ENCODE measurements at regions not wholly inside any gene's neighbourhood (a gene's known extent, or its start where the extent isn't known, plus 50 kb on each side); places are given as distances from the start of the nearest gene placed in this dataset.

GRCh38 chr19:29016926-29017760, 195.8 kb downstream of the UQCRFS1 start:
- H3K27me3 ChIP-seq (ENCODE audit: control insufficient read depth, insufficient read depth, low read length): no peaks in the 10 kb centered on the region
- H3K4me3 ChIP-seq (ENCODE audit: low read length): no peak overlapping the region
- H3K27ac ChIP-seq (ENCODE audit: low read length): no peak overlapping the region
- no peaks in the 10 kb centered on the region for H3K36me3 ChIP-seq (ENCODE audit: control insufficient read depth, insufficient read depth, low read length)
- WGBS (ENCODE audit: insufficient coverage, insufficient read length): no CpG with 5 or more reads among the region's 11 CpGs
- no peaks in the 10 kb centered on the region for H3K9me3 ChIP-seq (ENCODE audit: control insufficient read depth, insufficient read depth, low read length)
- DNase-seq (ENCODE audit: low read depth, low spot score): no peak
- H3K4me1 ChIP-seq (ENCODE audit: control insufficient read depth, insufficient read depth, low read length): no peaks in the 10 kb centered on the region

GRCh38 chr19:29016353-29016752, 196.6 kb downstream of the UQCRFS1 start:
- no peaks in the 10 kb centered on the region for H3K4me1 ChIP-seq (ENCODE audit: control insufficient read depth, insufficient read depth, low read length)
- 100% methylated on average over 1 of the region's 2 CpGs for WGBS (ENCODE audit: insufficient coverage, insufficient read length)
- H3K27me3 ChIP-seq (ENCODE audit: control insufficient read depth, insufficient read depth, low read length): no peaks in the 10 kb centered on the region
- no peak overlapping the region for H3K4me3 ChIP-seq (ENCODE audit: low read length)
- DNase-seq (ENCODE audit: low read depth, low spot score): no peak
- no peak overlapping the region for H3K27ac ChIP-seq (ENCODE audit: low read length)
- H3K9me3 ChIP-seq (ENCODE audit: control insufficient read depth, insufficient read depth, low read length): no peaks in the 10 kb centered on the region
- no peaks in the 10 kb centered on the region for H3K36me3 ChIP-seq (ENCODE audit: control insufficient read depth, insufficient read depth, low read length)

- no peaks in the 10 kb centered on the region for H3K4me1 ChIP-seq (ENCODE audit: control insufficient read depth, insufficient read depth, low read length)
- H3K36me3 ChIP-seq (ENCODE audit: control insufficient read depth, insufficient read depth, low read length): no peaks in the 10 kb centered on the region
- no peaks in the 10 kb centered on the region for H3K27me3 ChIP-seq (ENCODE audit: control insufficient read depth, insufficient read depth, low read length)
- DNase-seq (ENCODE audit: low read depth, low spot score): no peak
- H3K9me3 ChIP-seq (ENCODE audit: control insufficient read depth, insufficient read depth, low read length): no peaks in the 10 kb centered on the region
- H3K4me3 ChIP-seq (ENCODE audit: low read length): no peak overlapping the region
- H3K27ac ChIP-seq (ENCODE audit: low read length): no peak overlapping the region
Measured at GRCh38 chr19:29015569-29015968, 197.4 kb downstream of the UQCRFS1 start.

GRCh38 chr19:29014857-29015436, 198.0 kb downstream of the UQCRFS1 start:
- H3K4me1 ChIP-seq (ENCODE audit: control insufficient read depth, insufficient read depth, low read length): no peaks in the 10 kb centered on the region
- H3K27me3 ChIP-seq (ENCODE audit: control insufficient read depth, insufficient read depth, low read length): no peaks in the 10 kb centered on the region
- H3K27ac ChIP-seq (ENCODE audit: low read length): no peak overlapping the region
- WGBS (ENCODE audit: insufficient coverage, insufficient read length): no CpG with 5 or more reads among the region's 14 CpGs
- no peaks in the 10 kb centered on the region for H3K9me3 ChIP-seq (ENCODE audit: control insufficient read depth, insufficient read depth, low read length)
- DNase-seq (ENCODE audit: low read depth, low spot score): no peak
- H3K36me3 ChIP-seq (ENCODE audit: control insufficient read depth, insufficient read depth, low read length): no peaks in the 10 kb centered on the region
- no peak overlapping the region for H3K4me3 ChIP-seq (ENCODE audit: low read length)

- Histone ChIP-seq H3K9me3 (ENCODE audit: control insufficient read depth, insufficient read depth, low read length) (no peaks in the 10 kb centered on the region), H3K27ac (ENCODE audit: low read length) (no peak overlapping the region), H3K4me1 (ENCODE audit: control insufficient read depth, insufficient read depth, low read length) (no peaks in the 10 kb centered on the region), H3K36me3 (ENCODE audit: control insufficient read depth, insufficient read depth, low read length) (no peaks in the 10 kb centered on the region), H3K27me3 (ENCODE audit: control insufficient read depth, insufficient read depth, low read length) (no peaks in the 10 kb centered on the region), H3K4me3 (ENCODE audit: low read length) (no peak overlapping the region)
- no peak for DNase-seq (ENCODE audit: low read depth, low spot score)
- WGBS (ENCODE audit: insufficient coverage, insufficient read length): no CpG with 5 or more reads among the region's 15 CpGs
Measured at GRCh38 chr19:29013988-29014387, 199.0 kb downstream of the UQCRFS1 start.

GRCh38 chr19:29013325-29013724, 199.6 kb downstream of the UQCRFS1 start:
- DNase-seq (ENCODE audit: low read depth, low spot score): no peak
- H3K36me3 ChIP-seq (ENCODE audit: control insufficient read depth, insufficient read depth, low read length): no peaks in the 10 kb centered on the region
- H3K9me3 ChIP-seq (ENCODE audit: control insufficient read depth, insufficient read depth, low read length): no peaks in the 10 kb centered on the region
- no peak overlapping the region for H3K27ac ChIP-seq (ENCODE audit: low read length)
- no peaks in the 10 kb centered on the region for H3K4me1 ChIP-seq (ENCODE audit: control insufficient read depth, insufficient read depth, low read length)
- H3K4me3 ChIP-seq (ENCODE audit: low read length): no peak overlapping the region
- WGBS (ENCODE audit: insufficient coverage, insufficient read length): no CpG with 5 or more reads among the region's 10 CpGs
- H3K27me3 ChIP-seq (ENCODE audit: control insufficient read depth, insufficient read depth, low read length): no peaks in the 10 kb centered on the region

GRCh38 chr19:29012457-29012856, 200.5 kb downstream of the UQCRFS1 start:
- no CpG with 5 or more reads among the region's 9 CpGs for WGBS (ENCODE audit: insufficient coverage, insufficient read length)
- H3K27me3 ChIP-seq (ENCODE audit: control insufficient read depth, insufficient read depth, low read length): no peaks in the 10 kb centered on the region
- no peak overlapping the region for H3K4me3 ChIP-seq (ENCODE audit: low read length)
- no peaks in the 10 kb centered on the region for H3K36me3 ChIP-seq (ENCODE audit: control insufficient read depth, insufficient read depth, low read length)
- DNase-seq (ENCODE audit: low read depth, low spot score): no peak
- H3K4me1 ChIP-seq (ENCODE audit: control insufficient read depth, insufficient read depth, low read length): no peaks in the 10 kb centered on the region
- no peaks in the 10 kb centered on the region for H3K9me3 ChIP-seq (ENCODE audit: control insufficient read depth, insufficient read depth, low read length)
- H3K27ac ChIP-seq (ENCODE audit: low read length): no peak overlapping the region

- no peak for DNase-seq (ENCODE audit: low read depth, low spot score)
- no peak overlapping the region for H3K4me3 ChIP-seq (ENCODE audit: low read length)
- H3K27ac ChIP-seq (ENCODE audit: low read length): no peak overlapping the region
- no peaks in the 10 kb centered on the region for H3K9me3 ChIP-seq (ENCODE audit: control insufficient read depth, insufficient read depth, low read length)
- WGBS (ENCODE audit: insufficient coverage, insufficient read length): no CpG with 5 or more reads among the region's 8 CpGs
- no peaks in the 10 kb centered on the region for H3K4me1 ChIP-seq (ENCODE audit: control insufficient read depth, insufficient read depth, low read length)
- H3K36me3 ChIP-seq (ENCODE audit: control insufficient read depth, insufficient read depth, low read length): no peaks in the 10 kb centered on the region
- H3K27me3 ChIP-seq (ENCODE audit: control insufficient read depth, insufficient read depth, low read length): no peaks in the 10 kb centered on the region
Measured at GRCh38 chr19:29010276-29010675, 202.7 kb downstream of the UQCRFS1 start.

- Histone ChIP-seq H3K4me3 (ENCODE audit: low read length) (no peak overlapping the region), H3K4me1 (ENCODE audit: control insufficient read depth, insufficient read depth, low read length) (no peaks in the 10 kb centered on the region), H3K27me3 (ENCODE audit: control insufficient read depth, insufficient read depth, low read length) (no peaks in the 10 kb centered on the region), H3K27ac (ENCODE audit: low read length) (no peak overlapping the region), H3K9me3 (ENCODE audit: control insufficient read depth, insufficient read depth, low read length) (no peaks in the 10 kb centered on the region), H3K36me3 (ENCODE audit: control insufficient read depth, insufficient read depth, low read length) (no peaks in the 10 kb centered on the region)
- WGBS (ENCODE audit: insufficient coverage, insufficient read length): no CpG with 5 or more reads among the region's 8 CpGs
- no peak for DNase-seq (ENCODE audit: low read depth, low spot score)
Measured at GRCh38 chr19:29006057-29006735, 206.8 kb downstream of the UQCRFS1 start.

GRCh38 chr19:29004796-29005195, 208.2 kb downstream of the UQCRFS1 start:
- H3K9me3 ChIP-seq (ENCODE audit: control insufficient read depth, insufficient read depth, low read length): no peaks in the 10 kb centered on the region
- no CpG with 5 or more reads among the region's 7 CpGs for WGBS (ENCODE audit: insufficient coverage, insufficient read length)

More at GRCh38 chr19:29004796-29005195, 208.2 kb downstream of the UQCRFS1 start:
- Histone ChIP-seq H3K27me3 (ENCODE audit: control insufficient read depth, insufficient read depth, low read length) (no peaks in the 10 kb centered on the region), H3K27ac (ENCODE audit: low read length) (no peak overlapping the region), H3K4me3 (ENCODE audit: low read length) (no peak overlapping the region), H3K36me3 (ENCODE audit: control insufficient read depth, insufficient read depth, low read length) (no peaks in the 10 kb centered on the region), H3K4me1 (ENCODE audit: control insufficient read depth, insufficient read depth, low read length) (no peaks in the 10 kb centered on the region)
- DNase-seq (ENCODE audit: low read depth, low spot score): no peak

All from iPS DF 6.9 (cell line).